NT2/D1 (cell line): ENCODE measurements at regions not wholly inside any gene's neighbourhood (a gene's known extent, or its start where the extent isn't known, plus 50 kb on each side); places are given as distances from the start of the nearest gene placed in this dataset.

Experiments used
- DNase-seq: peaks from one replicate; pipeline ENCODE4 v3.0.0-alpha.2; 2011; ENCODE audit warnings: low read depth, low spot score
- H3K27me3 ChIP-seq: 2 replicates; pipeline ENCODE4 v1.6.0; 2011; ENCODE audit warnings: mild to moderate bottlenecking; ENCODE audit not compliant: insufficient read length, insufficient read depth
- H3K36me3 ChIP-seq: 2 replicates; pipeline ENCODE4 v1.6.1; 2011; ENCODE audit warnings: mild to moderate bottlenecking, low read length, mixed read lengths; ENCODE audit not compliant: insufficient read depth, insufficient read length
- H3K4me1 ChIP-seq: 2 replicates; pipeline ENCODE4 v1.5.1; 2011; ENCODE audit not compliant: insufficient read depth, insufficient read length
- H3K4me3 ChIP-seq: 2 replicates; pipeline ENCODE4 v1.5.1; 2011; ENCODE audit warnings: low read depth; ENCODE audit not compliant: insufficient read length
- H3K9ac ChIP-seq: 2 replicates; pipeline ENCODE4 v1.6.0; 2011; ENCODE audit warnings: low read depth; ENCODE audit not compliant: insufficient read length
- H3K9me3 ChIP-seq: 2 replicates; pipeline ENCODE4 v1.5.1; 2011; ENCODE audit warnings: mild to moderate bottlenecking, low read length; ENCODE audit not compliant: insufficient read depth
- SUZ12 ChIP-seq: IDR thresholded peaks from 2 replicates; pipeline ENCODE4 v1.6.1; 2011; ENCODE audit not compliant: insufficient read length, insufficient read depth; ENCODE audit errors: extremely low read depth
- YY1 ChIP-seq: IDR thresholded peaks from 2 replicates; pipeline ENCODE4 v1.6.1; 2011; ENCODE audit not compliant: insufficient read length, insufficient read depth
- ZNF274 ChIP-seq: IDR thresholded peaks from 2 replicates; pipeline ENCODE4 v1.6.1; 2011; ENCODE audit warnings: mild to moderate bottlenecking, low read depth, low read length

DNA sequence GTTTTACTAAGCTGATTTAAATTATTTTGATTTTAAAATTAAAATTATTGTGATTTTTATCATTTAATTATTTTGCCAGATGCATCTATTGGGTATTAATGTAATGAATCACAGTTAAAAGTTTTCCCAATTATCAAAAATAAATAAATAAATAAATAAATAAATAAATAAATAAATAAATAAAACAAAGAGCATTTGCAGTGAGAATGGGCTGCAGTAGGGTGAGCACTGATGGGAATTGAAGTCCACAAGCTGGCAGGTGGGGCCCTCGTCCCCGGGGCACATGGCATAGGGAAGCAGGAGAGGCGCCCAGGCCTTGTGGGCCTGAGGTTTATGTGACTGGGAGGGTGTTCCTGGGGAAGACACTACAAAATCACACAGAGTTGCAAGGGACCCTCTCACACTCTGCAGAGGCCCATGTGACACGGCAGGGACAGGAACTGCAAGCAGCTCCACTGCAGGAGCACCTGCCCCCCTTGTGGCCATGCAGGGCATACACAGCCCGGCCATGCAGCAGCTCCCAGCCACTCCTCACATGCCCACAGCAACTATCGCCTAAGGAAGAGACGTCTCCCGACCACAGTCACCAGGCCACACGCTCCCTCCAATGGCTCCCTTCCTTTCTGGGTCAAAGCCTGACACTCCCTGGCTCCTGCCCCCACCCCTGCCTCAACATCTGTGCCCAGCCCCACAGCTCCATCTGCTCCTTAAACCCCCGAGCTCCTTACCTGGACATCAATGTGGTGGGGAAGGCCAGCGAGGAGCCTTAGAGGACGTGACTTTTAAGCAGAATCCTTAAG, 256.3 kb upstream of the SFSWAP start:
- Histone ChIP-seq H3K9me3 (0 out of 2 replicates have a peak, but pooled peaks cover 5% of the 10 kb centered on the region), H3K36me3 (no peaks in the 10 kb centered on the region), H3K27me3 (no peaks in the 10 kb centered on the region), H3K9ac (no peak overlapping the region), H3K4me1 (peaks cover 10% of the 10 kb centered on the region), H3K4me3 (no peak overlapping the region)
- peak; percentile 70 for DNase-seq
- TF ChIP-seq ZNF274: no peak
- TF ChIP-seq YY1: no peak
- no peak for TF ChIP-seq SUZ12

DNA sequence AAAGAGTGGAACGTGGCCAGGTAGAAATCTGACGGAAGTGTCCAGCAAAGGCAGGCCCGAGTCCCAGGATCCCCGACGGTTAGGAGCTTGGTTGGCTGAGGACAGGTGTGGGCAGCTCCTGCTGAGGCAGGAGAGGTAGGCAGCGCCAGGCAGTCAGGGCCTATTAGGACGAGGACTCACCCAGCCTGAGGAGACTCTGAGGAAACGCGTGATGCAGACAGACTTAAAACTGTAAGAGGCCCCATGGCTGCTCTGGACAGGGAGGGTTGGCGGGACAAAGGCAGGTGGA, 255.7 kb upstream of the SFSWAP start:
- no peaks in the 10 kb centered on the region for H3K36me3 ChIP-seq
- peaks cover 10% of the 10 kb centered on the region for H3K4me1 ChIP-seq
- H3K9me3 ChIP-seq: 0 out of 2 replicates have a peak, but pooled peaks cover 5% of the 10 kb centered on the region
- H3K4me3 ChIP-seq: no peak overlapping the region
- TF ChIP-seq SUZ12 (no peak), ZNF274 (no peak), YY1 (no peak)
- DNase-seq: no peak
- no peak overlapping the region for H3K9ac ChIP-seq
- H3K27me3 ChIP-seq: no peaks in the 10 kb centered on the region

- Histone ChIP-seq H3K4me1 (peaks cover 10% of the 10 kb centered on the region), H3K36me3 (no peaks in the 10 kb centered on the region), H3K9ac (no peak overlapping the region), H3K9me3 (no peaks in the 10 kb centered on the region), H3K27me3 (no peaks in the 10 kb centered on the region), H3K4me3 (no peak overlapping the region)
- TF ChIP-seq SUZ12 (no peak), ZNF274 (no peak), YY1 (no peak)
- no peak for DNase-seq
These were observed 255.2 kb upstream of the SFSWAP start for GRCh38 chr12:131455581-131456110.

DNA sequence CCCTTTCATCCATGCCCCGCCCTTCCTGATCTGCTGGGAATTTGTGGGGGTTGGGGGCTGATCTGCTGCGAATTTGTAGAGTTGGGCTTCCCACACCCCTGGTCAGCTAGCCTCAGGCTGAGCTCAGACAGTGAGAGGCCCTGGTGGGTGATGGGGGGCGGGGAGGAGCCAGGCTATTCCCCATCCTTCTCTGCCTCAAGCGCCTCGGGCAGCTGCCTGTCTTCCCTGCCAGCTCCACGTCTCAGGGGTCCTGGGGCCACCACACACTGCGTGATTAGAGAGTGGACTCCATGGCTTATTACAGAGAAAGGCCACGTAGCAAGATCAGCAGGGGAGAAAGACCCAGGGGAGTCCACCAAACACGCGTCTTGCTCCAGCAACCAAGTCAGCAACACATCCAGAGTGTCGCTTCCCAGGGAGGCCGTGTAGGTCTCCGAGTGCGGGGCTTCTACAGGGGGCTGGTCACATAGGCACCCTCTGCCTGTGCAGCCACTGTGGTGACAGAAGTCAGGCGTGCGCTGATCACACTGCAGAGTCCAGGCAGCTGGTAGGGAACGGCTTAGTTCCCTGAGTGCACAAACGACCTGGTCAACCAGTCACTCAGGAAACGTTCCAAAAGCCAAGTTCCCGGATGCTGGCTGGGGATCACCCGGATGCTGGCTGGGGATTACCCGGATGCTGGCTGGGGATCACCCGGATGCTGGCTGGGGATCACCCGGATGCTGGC, 254.4 kb upstream of the SFSWAP start:
- Histone ChIP-seq H3K36me3 (no peaks in the 10 kb centered on the region), H3K9me3 (no peaks in the 10 kb centered on the region), H3K4me1 (peaks cover 10% of the 10 kb centered on the region), H3K9ac (no peak overlapping the region), H3K4me3 (no peak overlapping the region), H3K27me3 (no peaks in the 10 kb centered on the region)
- TF ChIP-seq YY1: no peak
- no peak for TF ChIP-seq SUZ12
- TF ChIP-seq ZNF274: no peak
- no peak for DNase-seq

DNA sequence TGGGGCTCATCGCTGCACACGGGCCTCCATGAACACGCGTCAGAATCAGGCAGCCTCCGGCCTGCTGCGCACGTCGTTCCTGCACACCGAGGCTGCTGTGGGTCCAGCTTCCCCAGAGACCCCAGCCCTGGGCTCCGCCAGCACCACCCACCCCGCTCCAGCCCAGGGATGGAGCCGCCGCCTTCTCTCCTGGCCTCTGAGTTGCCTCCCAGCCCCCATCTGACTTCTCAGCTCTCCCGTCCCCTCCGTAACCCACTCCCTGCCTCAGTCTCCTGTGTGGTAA, 253.9 kb upstream of the SFSWAP start:
- Histone ChIP-seq H3K36me3 (no peaks in the 10 kb centered on the region), H3K4me3 (no peak overlapping the region), H3K27me3 (no peaks in the 10 kb centered on the region), H3K9ac (no peak overlapping the region), H3K4me1 (peaks cover 10% of the 10 kb centered on the region), H3K9me3 (no peaks in the 10 kb centered on the region)
- TF ChIP-seq YY1: no peak
- TF ChIP-seq SUZ12: no peak
- no peak for TF ChIP-seq ZNF274
- no peak for DNase-seq

DNA sequence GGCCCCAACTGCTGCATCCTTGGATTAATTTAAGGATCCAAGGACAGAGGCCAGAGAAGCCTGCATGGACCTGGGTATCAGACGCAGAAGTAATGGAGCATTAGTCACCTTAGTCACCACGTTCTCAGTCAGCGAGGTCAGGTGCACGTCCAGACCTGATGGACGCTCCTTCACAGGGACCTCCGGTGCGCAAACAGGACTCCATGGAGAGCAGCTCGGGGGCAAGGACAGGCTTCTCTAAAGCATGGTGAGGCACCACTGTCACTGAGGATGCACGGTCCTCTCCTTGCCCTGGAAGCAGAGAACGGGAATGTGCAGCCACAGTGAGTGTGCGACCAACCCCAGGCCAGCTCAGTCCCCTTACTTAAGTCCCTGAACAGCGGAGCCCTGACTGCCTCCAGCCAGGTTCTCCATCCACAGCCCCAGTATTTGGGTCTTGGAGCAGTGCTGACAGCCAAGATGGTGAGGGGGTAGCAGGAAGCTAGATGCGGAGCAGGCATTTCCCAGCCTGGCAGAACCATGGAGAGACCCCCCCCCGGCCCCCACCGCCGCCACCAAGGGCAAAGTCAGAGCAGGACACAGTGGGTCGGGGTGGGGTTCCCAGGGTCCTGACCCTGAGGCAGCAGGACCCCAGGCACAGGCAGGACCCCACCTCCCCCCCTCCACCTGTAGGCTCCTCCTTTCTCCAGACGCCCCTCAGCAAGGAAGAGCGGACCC, 253.4 kb upstream of the SFSWAP start:
- H3K9me3 ChIP-seq: no peaks in the 10 kb centered on the region
- TF ChIP-seq SUZ12: no peak
- no peak for TF ChIP-seq YY1
- no peak for TF ChIP-seq ZNF274
- H3K36me3 ChIP-seq: no peaks in the 10 kb centered on the region
- DNase-seq: no peak
- H3K4me3 ChIP-seq: no peak overlapping the region
- H3K9ac ChIP-seq: no peak overlapping the region
- no peaks in the 10 kb centered on the region for H3K27me3 ChIP-seq
- H3K4me1 ChIP-seq: peaks cover 10% of the 10 kb centered on the region

DNA sequence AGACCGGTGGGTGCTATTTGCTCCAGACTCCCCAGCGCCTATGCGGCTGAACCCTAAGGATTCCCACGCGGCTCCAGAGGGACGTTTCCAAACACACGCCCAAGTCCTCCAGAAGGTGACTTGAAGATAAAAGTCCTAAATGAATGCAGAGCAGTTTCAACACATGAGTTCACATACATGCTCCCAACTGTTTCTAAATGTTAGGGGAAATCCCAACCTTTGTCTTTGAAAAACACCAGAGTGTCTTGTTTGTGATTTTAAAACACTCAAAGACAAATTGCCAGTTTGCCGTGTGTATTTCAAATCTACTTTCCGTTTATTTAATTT, 252.9 kb upstream of the SFSWAP start:
- no peaks in the 10 kb centered on the region for H3K36me3 ChIP-seq
- no peak for TF ChIP-seq YY1
- no peak for TF ChIP-seq ZNF274
- TF ChIP-seq SUZ12: no peak
- H3K4me3 ChIP-seq: no peak overlapping the region
- no peaks in the 10 kb centered on the region for H3K27me3 ChIP-seq
- no peak overlapping the region for H3K9ac ChIP-seq
- no peak for DNase-seq
- H3K9me3 ChIP-seq: no peaks in the 10 kb centered on the region
- peaks cover 10% of the 10 kb centered on the region for H3K4me1 ChIP-seq
